AG09319 (cell line): ENCODE measurements at regions not wholly inside any gene's neighbourhood (a gene's known extent, or its start where the extent isn't known, plus 50 kb on each side); places are given as distances from the start of the nearest gene placed in this dataset.

ENCODE experiments used
- DNase-seq: peaks from one replicate; pipeline ENCODE4 v3.0.0-alpha.2; 2010; ENCODE audit warnings: low read depth; ENCODE audit errors: extremely low read depth
- CTCF ChIP-seq: IDR thresholded peaks from 2 replicates; pipeline ENCODE4 v1.5.1; 2011; ENCODE audit warnings: low read depth, mild to moderate bottlenecking, inconsistent platforms, low read length, moderate library complexity

GRCh38 chr2:107002735-107003134, 116.8 kb upstream of the ST6GAL2 start:
- no peak for TF ChIP-seq CTCF
- DNase-seq = no peak

GRCh38 chr2:107005853-107006252, 119.9 kb upstream of the ST6GAL2 start:
- no peak for DNase-seq

GRCh38 chr2:107006836-107007235, 120.9 kb upstream of the ST6GAL2 start:
- DNase-seq = no peak
- TF ChIP-seq CTCF = no peak

More at GRCh38 chr2:107005853-107006252, 119.9 kb upstream of the ST6GAL2 start:
- TF ChIP-seq CTCF = no peak

GRCh38 chr2:107007927-107008326, 122.0 kb upstream of the ST6GAL2 start:
- no peak for DNase-seq
- no peak for TF ChIP-seq CTCF

- no peak for TF ChIP-seq CTCF
These were observed 122.9 kb upstream of the ST6GAL2 start for GRCh38 chr2:107008843-107009242.

GRCh38 chr2:107009275-107009674, 123.3 kb upstream of the ST6GAL2 start:
- no peak for DNase-seq
- no peak for TF ChIP-seq CTCF

More at GRCh38 chr2:107008843-107009242, 122.9 kb upstream of the ST6GAL2 start:
- DNase-seq = no peak

- TF ChIP-seq CTCF = no peak
- DNase-seq = no peak
These were observed 126.8 kb upstream of the ST6GAL2 start for GRCh38 chr2:107012714-107013306.
